BE2C (cell line): ENCODE measurements at regions not wholly inside any gene's neighbourhood (a gene's known extent, or its start where the extent isn't known, plus 50 kb on each side); places are given as distances from the start of the nearest gene placed in this dataset.

Source experiments
- DNase-seq: peaks from one replicate; pipeline ENCODE4 v3.0.0-alpha.2; 2020
- H3K27me3 ChIP-seq: fragments of 250-450 bp; sonication (Bioruptor Pico); 2 replicates; pipeline ENCODE4 v1.5.1; 2020; ENCODE audit warnings: mild to moderate bottlenecking
- H3K36me3 ChIP-seq: fragments of 250-450 bp; sonication (Bioruptor Pico); 2 replicates; pipeline ENCODE4 v1.5.1; 2020; ENCODE audit warnings: mild to moderate bottlenecking
- H3K4me1 ChIP-seq: fragments of 250-450 bp; sonication (Bioruptor Pico); 2 replicates; pipeline ENCODE4 v1.5.1; 2020
- H3K4me3 ChIP-seq: 2 replicates; pipeline ENCODE4 v1.5.1; 2011; ENCODE audit warnings: low read depth, low read length
- H3K9me3 ChIP-seq: fragments of 250-450 bp; sonication (Bioruptor Pico); 2 replicates; pipeline ENCODE4 v1.5.1; 2020
- CTCF ChIP-seq: IDR thresholded peaks from 2 replicates; pipeline ENCODE4 v1.5.1; 2012; ENCODE audit warnings: mild to moderate bottlenecking, low read depth, low read length

- Histone ChIP-seq H3K27me3 (no peaks in the 10 kb centered on the region; the same call in 1 of the 2 replicates), H3K9me3 (no peaks in the 10 kb centered on the region), H3K4me3 (no peak overlapping the region), H3K36me3 (no peaks in the 10 kb centered on the region), H3K4me1 (no peaks in the 10 kb centered on the region)
- DNase-seq, result no peak
- TF ChIP-seq CTCF, result no peak
Observed at GRCh38 chr1:166699613-166700012, 139.7 kb upstream of the POGK start.

- no peaks in the 10 kb centered on the region for H3K9me3 ChIP-seq
- H3K36me3 ChIP-seq, result no peaks in the 10 kb centered on the region
- no peak for TF ChIP-seq CTCF
- H3K27me3 ChIP-seq, result no peaks in the 10 kb centered on the region; the same call in 1 of the 2 replicates
- DNase-seq, result no peak
- no peak overlapping the region for H3K4me3 ChIP-seq
- no peaks in the 10 kb centered on the region for H3K4me1 ChIP-seq
Observed at GRCh38 chr1:166700696-166701095, 138.6 kb upstream of the POGK start.

- Histone ChIP-seq H3K36me3 (no peaks in the 10 kb centered on the region), H3K27me3 (no peaks in the 10 kb centered on the region; the same call in 1 of the 2 replicates), H3K4me1 (no peaks in the 10 kb centered on the region), H3K9me3 (no peaks in the 10 kb centered on the region), H3K4me3 (no peak overlapping the region)
- TF ChIP-seq CTCF, result no peak
- no peak for DNase-seq
Observed at GRCh38 chr1:166701603-166702100, 137.6 kb upstream of the POGK start.

- no peak for TF ChIP-seq CTCF
- Histone ChIP-seq H3K4me3 (no peak overlapping the region), H3K36me3 (no peaks in the 10 kb centered on the region), H3K27me3 (no peaks in the 10 kb centered on the region; the same call in 1 of the 2 replicates), H3K9me3 (no peaks in the 10 kb centered on the region), H3K4me1 (no peaks in the 10 kb centered on the region)
- DNase-seq, result no peak
Observed at GRCh38 chr1:166703141-166703540, 136.1 kb upstream of the POGK start.

GRCh38 chr1:166703726-166704462, 135.4 kb upstream of the POGK start:
- Histone ChIP-seq H3K4me1 (no peaks in the 10 kb centered on the region), H3K27me3 (no peaks in the 10 kb centered on the region; the same call in 1 of the 2 replicates), H3K9me3 (no peaks in the 10 kb centered on the region), H3K36me3 (no peaks in the 10 kb centered on the region), H3K4me3 (no peak overlapping the region)
- TF ChIP-seq CTCF, result no peak
- no peak for DNase-seq
